GM18868 (cell line): ENCODE measurements at regions not wholly inside any gene's neighbourhood (a gene's known extent, or its start where the extent isn't known, plus 50 kb on each side); places are given as distances from the start of the nearest gene placed in this dataset.
A peak's percentile ranks its signal among the peaks of the same experiment; 100 is the strongest.
"Not testable (repeated sequence)": the region's sequence is repeated elsewhere in the genome, so short reads cannot be mapped to it uniquely, and the experiment has no call there.

Experiments used
- ATAC-seq: cut with Tn5 transposase; IDR thresholded peaks from one replicate; pipeline ENCODE4 v1.9.1; 2021; ENCODE audit warnings: mild to moderate bottlenecking, moderate library complexity; ENCODE audit not compliant: unreplicated experiment

DNA sequence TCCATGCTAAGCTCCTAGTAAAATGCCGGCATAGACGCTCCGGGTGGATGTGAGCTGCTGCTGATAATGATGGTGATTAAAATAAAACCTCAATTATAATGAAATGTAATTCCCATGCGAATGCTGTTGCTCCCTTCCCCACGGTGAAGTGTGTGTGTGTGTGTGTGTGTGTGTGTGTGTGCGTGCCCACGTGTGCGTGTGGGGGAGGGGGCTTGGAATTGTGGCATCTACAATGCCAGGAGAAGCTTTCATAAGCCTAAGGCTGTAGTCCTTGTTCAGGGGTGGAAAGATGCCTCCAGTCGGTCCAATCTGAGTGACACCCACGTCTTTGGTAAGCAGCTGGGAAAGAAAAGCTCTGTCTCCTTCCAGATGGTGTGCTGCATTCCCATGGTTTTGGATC lies 137.9 kb downstream of the CDH26 start:
- no peak for ATAC-seq

DNA sequence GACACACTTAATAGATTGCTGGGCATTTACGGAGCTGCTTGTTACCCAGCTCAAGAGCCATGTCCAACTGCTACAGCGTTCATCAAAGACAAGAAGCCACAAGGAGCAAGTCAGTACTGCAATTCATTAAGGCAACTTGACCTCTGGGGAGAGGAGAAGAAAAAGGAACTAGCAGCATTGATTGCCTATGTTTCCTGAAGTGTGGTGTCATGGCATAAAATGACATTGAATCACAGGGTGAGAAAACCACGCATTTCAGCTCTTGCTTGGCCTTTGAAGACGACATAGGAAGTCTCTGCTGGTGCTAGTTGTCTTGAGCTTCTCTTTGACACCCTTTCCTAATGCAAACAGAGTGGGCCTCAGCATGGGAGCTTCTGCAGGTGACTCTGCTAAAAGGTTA lies 139.1 kb downstream of the CDH26 start:
- no peak for ATAC-seq

GRCh38 chr20:60100780-60101179 lies 142.6 kb downstream of the CDH26 start:
- peak; percentile 62 for ATAC-seq

DNA sequence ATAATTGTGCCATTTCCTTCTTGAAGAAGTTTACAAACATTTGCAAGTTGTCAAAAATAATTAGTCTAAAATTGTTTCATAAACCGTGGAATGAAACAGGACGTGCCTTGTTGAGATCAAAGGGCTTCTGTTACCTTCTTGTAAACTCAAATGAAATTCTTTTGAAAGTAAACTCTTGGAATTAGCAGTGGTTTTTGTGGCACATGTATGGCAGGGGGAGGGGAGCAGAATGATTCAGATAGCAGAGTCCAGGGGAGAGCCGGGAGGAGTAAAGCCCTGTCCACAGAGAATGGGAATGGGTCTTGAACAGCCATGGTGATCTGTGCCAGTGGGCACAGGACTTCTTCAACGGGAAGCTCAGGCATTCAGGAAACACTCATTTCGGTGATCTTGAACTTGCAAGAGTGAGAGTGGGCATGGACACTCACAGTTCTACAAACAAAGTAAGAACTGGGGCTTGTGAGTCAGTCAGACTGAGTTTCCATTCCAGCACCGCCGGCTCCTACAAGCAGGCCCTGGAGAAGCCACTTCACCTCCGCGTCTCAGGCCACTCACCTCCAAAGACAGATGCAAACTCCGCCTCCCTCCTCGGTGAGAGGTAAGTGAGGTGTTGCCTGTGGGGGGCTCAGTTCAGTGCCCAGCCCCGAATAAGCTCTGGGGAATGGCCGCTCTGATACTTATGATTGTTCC lies 143.1 kb downstream of the CDH26 start:
- ATAC-seq: no peak

- no peak for ATAC-seq
These were observed 143.7 kb downstream of the CDH26 start for GRCh38 chr20:60101891-60102281.

- no peak for ATAC-seq
These were observed 144.5 kb downstream of the CDH26 start for GRCh38 chr20:60102665-60103210.

DNA sequence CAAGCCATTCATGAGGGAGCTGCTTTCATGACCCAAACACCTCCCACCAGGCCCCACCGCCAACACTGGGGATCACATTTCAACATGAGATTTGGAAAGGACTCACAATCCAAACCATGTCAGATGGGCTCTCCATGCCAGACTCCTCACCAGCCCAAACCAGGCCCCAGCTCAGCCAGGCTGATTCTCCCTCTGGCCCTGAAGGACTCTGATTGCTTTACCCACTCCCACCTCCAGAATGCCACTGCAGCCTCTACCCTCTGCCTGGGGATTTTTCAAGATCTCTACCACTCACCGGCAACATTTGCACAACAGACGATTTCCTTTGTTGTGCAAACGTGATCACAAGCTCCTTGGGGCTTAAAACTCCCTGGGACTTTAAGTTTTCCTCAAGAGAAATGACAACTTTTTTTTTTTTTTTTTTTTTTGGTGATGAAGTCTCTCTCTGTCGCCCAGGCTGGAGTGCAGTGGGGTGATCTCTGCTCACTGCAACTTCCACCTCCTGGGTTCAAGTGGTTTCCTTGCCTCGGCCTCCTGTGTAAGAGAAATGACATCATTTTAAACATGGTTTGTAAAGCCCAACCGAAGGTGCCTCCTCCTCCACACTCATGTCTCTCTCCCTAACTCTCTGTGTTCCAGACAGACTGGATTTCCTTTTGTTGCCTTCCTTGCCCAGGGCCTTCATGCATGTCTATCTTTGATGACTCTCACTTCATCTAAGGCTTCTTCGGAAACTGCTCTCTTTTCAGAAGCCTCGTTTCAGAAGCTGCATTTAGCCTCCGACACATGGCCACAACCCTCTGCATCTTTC lies 147.0 kb downstream of the CDH26 start:
- no peak for ATAC-seq

GRCh38 chr20:60106186-60106585 lies 148.0 kb downstream of the CDH26 start:
- not testable (repeated sequence) for ATAC-seq

DNA sequence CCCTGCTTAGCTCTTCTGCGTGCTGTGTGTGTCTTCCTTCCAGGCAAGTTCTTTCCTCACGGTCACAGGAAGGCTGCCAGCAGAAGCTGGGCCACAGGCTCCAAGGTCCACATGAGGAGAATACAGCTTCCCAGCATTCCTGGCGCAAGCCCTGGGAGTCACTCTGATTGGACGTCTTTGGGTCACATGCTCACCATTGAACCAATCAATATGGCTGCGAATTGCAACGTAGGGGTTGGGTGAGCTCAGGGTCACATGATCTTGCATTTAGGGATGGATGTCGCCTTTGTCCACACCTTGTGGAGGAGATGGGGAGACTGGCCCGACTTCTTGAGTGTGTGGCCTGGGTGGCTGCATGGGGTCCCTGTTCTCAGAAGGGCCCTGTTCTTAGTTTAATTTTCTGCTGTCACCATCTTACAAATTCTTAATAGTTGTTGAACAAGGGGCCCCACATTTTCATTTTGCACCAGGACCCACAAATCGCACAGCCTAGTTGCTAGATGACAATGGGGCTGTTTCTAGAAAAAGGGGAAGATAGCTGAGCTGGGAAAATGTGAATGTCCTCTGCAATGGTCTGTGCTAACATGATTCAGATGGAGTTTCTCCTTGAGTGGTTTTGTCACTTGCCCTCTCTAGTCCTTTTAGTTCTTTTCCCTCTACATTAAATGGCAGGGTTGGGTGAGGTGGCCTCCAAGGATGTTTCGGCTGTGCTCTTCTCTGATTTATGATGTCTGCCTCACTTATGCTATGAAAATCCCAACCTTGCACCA lies 149.6 kb downstream of the CDH26 start:
- no peak for ATAC-seq

GRCh38 chr20:60108397-60108796 lies 150.2 kb downstream of the CDH26 start:
- ATAC-seq: no peak

DNA sequence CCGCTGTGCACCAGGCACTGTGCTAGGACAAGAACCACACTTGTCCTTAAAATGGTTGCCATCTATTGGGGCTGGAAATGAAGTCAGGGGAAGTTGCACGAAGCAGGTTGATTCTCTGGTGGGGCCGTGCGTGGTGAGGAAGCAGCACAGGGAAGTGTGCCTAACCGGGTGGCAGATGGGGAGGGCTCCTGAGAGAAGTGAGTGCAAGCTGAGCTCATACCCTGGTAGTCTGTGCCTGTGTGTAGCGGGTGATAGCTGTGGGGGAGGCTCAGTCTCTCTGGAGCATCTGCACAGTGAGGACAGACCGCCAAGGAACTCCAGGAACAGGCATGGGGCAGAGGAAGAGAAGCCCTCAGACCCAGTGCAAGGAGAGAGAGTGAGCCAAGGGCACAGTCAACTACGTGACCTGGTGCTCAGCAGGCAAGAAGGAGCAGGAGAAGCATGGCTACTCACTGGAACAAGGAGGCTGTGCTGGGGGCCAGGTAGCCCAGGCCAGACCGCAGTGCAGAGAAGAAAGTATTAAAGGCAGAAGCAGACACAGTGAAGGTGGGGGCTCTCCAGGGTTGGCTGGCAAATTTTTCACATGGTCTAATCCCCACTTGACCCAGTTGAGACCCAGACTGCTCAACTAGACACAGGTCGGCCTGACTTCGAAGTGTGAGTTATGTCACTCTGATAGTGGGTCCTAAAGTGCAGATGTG lies 155.0 kb downstream of the CDH26 start:
- ATAC-seq: no peak

DNA sequence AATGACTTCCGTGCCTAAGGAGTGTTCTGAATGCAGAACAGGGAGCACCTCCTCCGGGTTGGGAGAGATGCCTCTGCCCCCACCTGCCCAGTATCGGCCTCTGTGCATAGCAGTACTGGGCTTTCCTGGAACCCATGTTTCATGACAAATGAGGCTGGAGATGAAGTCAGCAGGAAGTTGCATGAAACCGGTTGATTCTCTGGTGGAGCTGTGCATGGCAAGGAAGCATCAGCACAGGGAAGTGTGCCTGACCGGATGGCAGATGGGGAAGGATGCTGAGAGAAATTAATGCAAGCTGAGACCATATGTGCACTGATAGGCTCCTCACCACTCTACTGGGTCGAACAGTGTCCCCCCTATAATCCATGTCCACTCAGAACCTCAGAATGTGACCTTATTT lies 155.5 kb downstream of the CDH26 start:
- ATAC-seq: no peak

DNA sequence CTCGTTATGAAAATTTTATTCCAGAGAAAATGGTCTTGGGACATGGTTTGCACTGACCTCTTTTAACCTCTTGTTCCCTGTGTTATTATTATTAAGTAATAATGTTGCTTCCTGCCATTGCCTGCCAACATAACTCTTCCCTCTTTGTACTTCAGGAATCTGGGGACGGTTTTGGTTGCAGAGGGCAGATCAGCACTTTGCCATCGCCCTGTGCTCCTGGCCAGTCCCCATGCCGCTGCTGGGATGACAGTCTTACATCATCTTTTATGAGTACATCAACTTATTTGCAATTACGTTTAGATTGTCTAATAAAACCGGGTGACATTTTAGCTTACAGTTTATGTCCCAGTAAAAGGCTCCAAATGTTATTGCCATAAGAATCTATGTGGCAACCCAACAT lies 157.2 kb downstream of the CDH26 start:
- ATAC-seq: no peak

GRCh38 chr20:60116128-60116909 lies 158.1 kb downstream of the CDH26 start:
- ATAC-seq: no peak

DNA sequence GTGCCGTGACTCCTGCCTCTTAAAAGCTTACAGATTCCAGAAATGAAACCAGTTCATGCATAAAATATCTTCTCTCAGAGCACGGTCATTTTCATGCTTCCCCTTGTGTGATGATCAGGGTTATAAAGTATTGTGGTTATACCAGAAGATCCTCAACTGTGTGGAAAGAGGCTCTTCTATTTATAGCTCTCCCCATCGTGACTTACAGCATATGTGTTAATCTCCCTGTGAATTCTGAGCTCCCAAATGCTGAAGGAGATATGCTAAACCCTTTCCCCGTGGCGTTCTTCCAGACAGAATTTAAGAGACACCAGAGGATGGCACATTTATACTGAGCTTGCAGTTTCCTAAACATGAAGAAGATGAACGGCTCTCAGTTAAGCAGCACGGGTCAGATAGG lies 158.8 kb downstream of the CDH26 start:
- no peak for ATAC-seq

DNA sequence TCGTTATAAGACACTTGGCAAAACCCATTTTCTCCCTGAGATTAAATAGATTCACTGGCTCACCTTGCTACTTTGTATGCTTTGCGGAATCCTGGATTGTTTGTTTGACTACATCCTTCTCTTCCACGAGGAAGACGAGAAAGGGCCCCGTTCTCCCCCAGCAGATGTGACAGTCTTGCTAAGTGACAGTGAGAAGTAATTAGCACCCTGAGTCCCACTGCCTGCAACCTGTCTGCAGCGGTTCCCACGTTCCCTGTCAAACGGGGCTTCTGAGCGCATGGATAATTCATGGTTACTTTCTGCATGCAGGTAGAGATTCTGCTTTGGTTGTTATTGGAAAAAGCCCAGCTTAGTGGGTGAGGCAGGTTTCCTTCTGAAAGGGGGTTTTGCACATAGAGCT lies 163.7 kb downstream of the CDH26 start:
- no peak for ATAC-seq

GRCh38 chr20:60122671-60123070 lies 164.4 kb downstream of the CDH26 start:
- no peak for ATAC-seq

- no peak for ATAC-seq
These were observed 164.9 kb downstream of the CDH26 start for GRCh38 chr20:60123096-60123495.

DNA sequence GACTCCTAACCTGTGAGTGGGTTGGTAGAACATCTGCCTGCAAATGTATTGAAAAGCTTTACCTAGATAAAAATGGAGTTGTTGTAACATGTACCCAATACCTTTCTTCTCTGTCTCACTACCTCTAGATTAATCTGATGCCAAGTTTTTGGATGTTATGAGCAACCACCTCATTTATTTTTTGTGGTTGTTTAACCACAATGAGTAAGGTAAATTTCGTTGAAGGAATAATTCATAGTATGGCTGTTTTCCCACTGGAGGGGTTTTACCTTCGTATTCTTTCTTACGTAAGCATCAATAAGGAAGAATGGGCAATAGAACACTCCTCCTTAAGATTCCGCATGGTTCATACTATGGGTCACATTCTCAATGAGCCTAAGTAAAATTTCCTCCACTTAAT lies 165.4 kb downstream of the CDH26 start:
- no peak for ATAC-seq

DNA sequence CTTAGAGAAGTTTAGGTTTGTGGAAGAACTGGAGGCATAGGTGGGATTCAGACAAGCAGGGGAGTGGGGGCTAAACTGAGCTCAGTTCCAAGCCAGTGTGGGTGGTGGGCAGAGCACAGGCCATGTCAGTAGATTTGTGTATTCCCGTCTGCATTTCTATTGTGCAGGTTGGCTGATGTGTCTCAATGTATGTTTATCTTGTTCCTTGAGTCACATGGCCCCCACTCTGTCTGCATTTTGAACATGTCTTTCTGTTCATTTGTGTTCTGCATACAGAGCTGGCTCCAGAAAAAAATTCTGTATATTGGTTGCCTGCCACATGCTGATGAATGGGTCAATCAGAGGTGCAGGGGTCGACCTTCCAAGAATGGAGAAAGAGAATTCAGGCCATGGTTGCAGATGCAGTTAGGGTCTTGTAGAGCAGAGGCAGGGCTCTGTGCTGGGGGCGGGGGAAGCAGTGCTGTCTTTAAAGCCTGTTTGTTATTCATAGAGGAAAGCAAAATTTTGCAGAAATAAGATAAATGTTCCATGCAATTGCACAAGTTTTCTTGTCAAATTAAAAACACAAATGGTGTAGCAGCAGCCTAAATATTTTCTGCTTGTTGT lies 166.7 kb downstream of the CDH26 start:
- no peak for ATAC-seq
